ENCODE measurements at regions not wholly inside any gene's neighbourhood (a gene's known extent, or its start where the extent isn't known, plus 50 kb on each side); places are given as distances from the start of the nearest gene placed in this dataset.

DNA sequence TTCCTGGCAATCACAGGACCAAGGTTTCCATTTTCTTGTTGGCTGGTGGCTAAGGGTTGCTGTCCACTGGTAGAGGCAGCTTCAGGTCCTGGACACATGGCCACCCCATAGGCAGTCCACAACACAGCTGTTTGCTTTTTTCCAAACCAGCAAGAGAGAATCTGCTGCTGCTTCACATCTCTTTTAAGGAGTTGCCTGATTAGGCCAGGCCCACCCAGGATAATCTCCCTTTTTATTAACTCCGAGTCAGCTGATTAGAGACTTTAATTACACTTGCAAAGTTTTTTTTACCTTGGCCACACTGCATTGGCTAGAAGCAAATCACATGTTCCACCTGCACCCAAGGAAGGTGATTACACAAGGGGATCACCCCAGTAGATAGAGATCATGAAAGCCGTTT lies 106.6 kb upstream of the IRX6 start:
- TF ChIP-seq POLR2A (IDR thresholded peaks at IDR 0.05; ENCODE audit: extremely low read depth, insufficient read length) (no peak), MYC (IDR thresholded peaks at IDR 0.05; ENCODE audit: low read depth, low read length) (no peak)
- TF ChIP-seq, protein P1, sequence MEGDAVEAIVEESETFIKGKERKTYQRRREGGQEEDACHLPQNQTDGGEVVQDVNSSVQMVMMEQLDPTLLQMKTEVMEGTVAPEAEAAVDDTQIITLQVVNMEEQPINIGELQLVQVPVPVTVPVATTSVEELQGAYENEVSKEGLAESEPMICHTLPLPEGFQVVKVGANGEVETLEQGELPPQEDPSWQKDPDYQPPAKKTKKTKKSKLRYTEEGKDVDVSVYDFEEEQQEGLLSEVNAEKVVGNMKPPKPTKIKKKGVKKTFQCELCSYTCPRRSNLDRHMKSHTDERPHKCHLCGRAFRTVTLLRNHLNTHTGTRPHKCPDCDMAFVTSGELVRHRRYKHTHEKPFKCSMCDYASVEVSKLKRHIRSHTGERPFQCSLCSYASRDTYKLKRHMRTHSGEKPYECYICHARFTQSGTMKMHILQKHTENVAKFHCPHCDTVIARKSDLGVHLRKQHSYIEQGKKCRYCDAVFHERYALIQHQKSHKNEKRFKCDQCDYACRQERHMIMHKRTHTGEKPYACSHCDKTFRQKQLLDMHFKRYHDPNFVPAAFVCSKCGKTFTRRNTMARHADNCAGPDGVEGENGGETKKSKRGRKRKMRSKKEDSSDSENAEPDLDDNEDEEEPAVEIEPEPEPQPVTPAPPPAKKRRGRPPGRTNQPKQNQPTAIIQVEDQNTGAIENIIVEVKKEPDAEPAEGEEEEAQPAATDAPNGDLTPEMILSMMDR (IDR thresholded peaks at IDR 0.05; ENCODE audit: low read depth, low read length), result no peak
- TF ChIP-seq, protein P2, sequence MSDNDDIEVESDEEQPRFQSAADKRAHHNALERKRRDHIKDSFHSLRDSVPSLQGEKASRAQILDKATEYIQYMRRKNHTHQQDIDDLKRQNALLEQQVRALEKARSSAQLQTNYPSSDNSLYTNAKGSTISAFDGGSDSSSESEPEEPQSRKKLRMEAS (IDR thresholded peaks at IDR 0.05; ENCODE audit: low read depth, low read length), result no peak

All from NB4 (cell line).